ENCODE measurements at regions not wholly inside any gene's neighbourhood (a gene's known extent, or its start where the extent isn't known, plus 50 kb on each side); places are given as distances from the start of the nearest gene placed in this dataset.

DNA sequence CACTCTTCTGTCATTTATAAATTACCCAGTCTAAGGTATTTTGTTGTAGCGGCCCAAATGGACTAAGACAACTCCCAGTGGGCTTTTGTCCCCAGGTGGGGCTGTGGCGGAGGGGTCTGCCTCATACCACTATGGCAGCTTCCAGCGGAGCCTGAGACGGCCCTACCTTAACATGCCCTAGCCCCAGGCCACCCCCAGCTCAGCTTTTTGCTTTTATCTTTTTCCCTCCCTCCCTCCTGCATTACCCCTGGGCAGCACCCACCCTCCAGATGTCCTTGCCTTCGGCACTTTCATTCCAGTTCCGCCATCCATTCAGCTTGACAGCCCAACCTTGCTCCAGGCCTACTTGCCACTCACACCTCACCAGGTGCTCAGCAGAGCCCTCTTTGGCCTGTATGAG, 307.3 kb downstream of the PTPRU start:
- TF ChIP-seq GATA3 (IDR thresholded peaks at IDR 0.05; ENCODE audit: low read depth, low read length) (no peak), GATA2 (IDR thresholded peaks at IDR 0.05; ENCODE audit: low read depth, low read length) (no peak)

All from SH-SY5Y (cell line).